Central memory CD4-positive, alpha-beta T cell (primary cell): ENCODE measurements at regions not wholly inside any gene's neighbourhood (a gene's known extent, or its start where the extent isn't known, plus 50 kb on each side); places are given as distances from the start of the nearest gene placed in this dataset.

ENCODE experiments used
- DNase-seq: peaks from one replicate; pipeline ENCODE4 v3.0.0; 2022

DNA sequence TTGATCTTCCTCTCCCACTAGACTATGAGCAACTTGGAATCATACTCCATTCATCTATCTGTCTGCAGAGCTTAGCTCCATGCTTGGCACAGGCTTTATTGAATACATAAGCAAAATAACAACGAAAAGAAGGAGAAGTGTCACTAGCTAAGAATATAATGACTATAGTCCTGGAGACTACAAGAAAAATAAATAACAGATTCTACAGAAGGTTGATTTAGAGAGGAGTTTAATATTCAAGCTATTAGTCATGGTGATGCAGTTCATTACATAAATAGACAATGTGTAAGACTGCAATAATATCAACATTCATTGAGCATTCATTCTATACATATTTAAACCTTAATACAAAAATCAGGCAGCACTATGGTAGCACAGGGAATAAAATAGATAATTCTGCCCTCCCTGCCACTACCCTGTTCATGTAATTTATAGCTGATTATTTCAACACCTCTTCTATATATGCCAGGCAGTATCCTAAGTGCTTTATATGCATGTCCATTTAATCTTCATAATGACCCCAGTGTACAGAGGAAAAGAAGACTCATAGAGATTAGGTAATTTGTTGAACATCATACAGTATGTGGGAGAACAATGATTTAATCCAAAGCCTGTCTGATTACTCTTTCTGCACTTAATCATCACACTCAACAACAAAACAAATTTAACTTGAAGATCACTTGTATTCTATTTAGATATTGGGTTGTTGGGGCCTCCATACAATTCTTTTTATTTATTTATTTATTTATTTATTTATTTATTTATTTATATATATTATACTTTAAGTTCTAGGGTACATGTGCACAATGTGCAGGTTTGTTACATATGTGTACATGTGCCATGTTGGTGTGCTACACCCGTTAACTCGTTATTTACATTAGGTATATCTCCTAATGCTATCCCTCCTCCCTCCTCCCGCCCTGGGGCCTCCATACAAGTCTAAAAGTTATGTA is 165.3 kb downstream of the RNF152 start:
- DNase-seq = no peak

DNA sequence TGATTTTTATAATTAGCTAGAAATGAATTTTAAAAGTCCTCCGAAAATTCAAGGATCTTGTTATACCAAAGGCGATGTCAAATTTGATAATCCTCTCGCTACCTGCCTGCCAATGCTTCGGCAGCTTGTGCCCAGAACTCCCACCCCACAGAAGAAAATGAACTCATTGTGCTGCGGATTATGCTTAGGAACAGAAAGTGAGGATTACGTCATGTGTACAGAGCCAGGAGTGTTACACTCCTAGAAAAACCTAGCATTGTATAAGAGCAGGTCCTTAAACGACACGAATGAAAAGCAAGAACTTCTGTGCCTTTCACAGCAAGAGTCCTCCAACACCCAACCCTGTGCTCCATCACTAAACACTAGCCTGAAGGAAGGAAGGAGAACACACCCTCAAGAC is 168.3 kb downstream of the RNF152 start:
- no peak for DNase-seq

DNA sequence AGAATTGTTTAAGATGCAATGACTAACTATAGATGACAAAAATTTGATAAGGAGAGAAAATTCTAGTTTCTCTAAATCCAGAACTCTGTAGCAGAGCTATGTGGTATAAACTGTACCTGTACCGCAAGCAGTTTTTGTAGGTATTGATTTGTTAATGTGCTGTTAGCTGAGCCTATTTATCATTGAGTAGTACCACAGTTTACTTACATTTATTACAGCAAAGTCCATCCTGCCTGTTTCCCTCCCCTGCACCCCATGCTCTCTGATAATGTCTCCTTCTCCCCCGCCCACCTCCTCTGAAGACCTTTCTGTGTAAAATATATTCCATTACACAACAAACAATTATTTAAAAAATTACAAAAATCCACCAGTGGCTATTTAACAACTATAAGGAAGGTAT is 170.6 kb downstream of the RNF152 start:
- DNase-seq = no peak

DNA sequence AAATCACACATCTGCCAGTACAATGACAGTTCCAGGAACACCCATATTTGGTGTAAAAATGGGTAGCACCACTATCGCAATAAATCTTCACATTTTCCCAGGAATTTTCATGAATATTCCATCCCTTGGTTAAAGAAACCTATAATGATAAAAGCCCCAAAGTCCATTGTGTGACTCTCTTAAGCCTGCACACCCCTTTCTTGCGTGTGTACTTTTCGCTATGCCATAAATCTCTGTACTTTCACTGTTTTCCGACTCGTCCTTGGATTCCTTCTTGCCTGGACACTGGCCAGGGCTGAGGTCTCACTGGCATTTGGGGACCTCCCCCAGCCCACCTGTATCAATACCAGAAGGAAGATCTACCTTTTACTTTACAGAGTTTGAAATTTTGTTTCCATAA is 172.3 kb downstream of the RNF152 start:
- no peak for DNase-seq

DNA sequence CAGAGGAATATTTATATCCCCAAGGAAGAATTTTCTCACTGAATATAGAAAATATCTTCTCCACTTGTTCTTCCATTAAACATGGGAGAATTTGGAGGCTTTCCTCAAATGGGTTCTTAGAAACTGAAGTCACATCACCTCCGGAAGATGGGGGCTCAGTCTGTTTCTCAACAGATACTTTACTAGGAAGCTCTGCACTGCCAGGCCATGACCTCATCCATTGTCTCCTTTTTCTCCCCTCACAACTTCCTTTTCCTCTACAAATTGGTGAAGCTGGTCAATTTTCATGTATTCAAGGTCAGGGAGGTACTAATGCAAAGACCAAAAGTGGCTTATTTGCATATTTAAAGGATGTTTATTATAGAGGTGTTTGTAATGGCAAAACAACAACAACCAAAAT is 173.1 kb downstream of the RNF152 start:
- DNase-seq = no peak

DNA sequence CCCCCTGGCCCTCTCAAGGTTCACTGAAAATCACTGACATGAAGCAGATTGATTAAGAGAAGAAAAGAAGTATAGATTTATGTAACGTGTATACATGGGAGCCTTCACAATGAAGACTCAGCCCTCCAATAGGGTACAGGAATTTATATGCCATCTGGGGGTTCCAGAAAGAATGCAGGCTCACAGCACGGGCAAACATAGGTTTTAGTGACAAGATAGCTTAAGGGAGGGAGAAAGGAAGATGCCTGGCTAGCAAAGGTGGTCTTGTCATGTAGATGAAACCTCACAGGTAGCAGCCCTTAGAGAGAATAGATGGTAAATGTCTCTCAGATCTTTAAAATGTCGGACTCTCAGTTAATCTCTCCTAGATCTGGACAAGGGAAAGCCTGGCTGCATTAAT is 173.9 kb downstream of the RNF152 start:
- no peak for DNase-seq

DNA sequence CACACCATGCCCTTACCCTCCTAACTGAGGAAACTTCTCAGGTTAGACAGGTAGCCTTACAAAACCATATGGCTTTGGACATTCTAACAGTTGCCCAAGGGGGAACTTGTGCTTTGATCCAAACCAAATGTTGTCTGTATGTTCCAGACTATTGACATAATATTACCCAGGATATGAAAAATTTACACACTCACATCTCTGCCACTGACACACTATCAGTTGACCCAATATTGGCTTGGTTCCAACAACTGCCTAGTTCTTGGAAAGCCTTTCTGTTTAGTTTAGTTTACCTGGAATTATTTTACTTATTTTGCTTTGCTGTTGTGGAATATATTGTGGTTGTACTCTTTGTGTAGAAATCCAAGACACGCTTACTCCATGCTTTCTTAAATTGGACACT is 178.4 kb downstream of the RNF152 start:
- no peak for DNase-seq

DNA sequence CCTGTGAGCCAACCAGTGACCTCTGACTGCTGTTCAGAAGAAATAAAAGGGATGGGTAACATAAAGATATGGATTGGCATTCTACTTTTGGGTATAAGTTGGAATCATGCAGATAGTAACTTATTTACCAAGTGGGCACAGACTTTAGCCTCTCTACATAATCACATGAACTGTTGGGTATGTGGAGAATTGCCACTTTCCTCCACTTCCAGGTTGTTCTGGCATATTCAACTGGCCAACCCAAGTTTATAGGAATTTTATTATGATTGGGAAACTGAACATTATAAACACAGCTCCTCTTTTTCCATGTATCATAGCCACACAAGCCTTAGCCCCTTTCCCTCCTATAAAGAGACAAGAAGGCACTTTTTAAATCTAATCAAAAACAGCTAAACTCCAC is 179.3 kb downstream of the RNF152 start:
- DNase-seq = no peak

DNA sequence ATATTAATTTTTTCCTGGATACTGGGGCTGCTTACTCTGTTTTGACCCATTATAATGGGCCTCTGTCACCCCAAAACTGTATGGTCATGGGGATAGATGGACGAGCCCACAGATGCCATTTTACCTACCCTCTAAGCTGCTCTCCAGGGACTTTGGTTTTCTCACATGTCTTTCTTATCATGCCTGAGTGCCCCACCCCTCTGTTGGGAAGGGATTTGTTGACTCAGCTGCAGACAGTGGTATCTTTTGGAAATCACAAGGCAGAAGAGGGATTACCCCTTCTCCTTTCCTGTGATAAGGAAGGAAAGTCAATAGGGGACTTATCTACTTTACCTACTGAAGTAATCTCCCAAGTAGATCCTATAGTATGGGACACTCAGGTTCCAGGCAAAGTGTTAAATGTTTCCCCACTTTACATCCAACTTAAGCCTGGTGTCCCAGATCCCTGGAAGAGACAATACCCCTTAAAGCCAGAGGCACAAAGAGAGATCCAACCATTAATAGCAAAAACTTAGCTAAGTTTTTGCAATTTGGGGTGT is 182.7 kb downstream of the RNF152 start:
- no peak for DNase-seq

DNA sequence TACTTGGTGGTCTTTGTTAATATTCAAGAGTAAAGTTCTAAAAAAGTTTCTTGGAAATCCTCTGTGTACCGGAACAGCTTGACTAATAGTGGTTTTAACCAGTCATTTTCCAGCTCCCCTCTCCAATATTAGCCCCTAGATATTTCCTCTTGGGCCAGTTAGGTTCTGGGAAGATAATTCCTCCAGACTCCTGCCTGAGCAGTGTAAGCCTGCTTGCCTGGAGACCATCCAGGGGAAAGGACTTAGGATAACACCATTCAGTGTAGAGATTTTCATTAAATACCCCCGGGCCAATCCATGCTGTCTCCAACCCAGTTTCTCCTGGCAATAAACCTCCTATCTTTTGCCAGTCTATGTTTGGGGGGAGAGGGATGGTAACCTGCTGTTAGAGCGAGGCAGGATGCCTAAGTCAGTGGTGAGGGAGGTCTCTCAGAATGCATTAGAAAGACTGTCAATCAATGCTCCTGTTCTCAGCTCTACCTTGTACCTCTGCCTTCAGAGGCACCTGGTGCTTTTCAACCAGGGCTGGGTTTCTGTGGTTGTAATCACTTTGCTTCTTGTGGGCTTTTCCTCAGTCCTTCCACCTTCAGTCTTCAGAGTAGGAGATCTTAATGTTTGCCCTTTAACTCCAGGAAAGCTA is 186.4 kb downstream of the RNF152 start:
- DNase-seq = no peak

DNA sequence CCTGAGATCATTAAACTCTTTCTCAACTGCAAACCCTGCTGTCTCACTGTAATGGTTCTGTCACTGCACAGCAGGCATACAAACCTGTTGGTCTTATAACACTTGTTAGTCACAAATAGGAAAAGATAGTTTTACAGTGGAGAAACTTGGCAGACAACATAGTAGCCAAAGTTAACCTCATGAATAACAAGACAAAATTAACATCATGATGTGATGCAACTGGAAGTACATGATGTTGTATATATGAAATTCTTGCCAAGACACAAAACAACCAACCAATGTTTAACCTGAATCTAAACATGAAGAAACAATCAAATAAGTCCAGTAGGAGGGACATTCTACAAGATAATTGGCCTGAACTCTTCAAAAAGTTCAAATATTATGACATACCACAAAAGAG is 189.3 kb downstream of the RNF152 start:
- DNase-seq = no peak

DNA sequence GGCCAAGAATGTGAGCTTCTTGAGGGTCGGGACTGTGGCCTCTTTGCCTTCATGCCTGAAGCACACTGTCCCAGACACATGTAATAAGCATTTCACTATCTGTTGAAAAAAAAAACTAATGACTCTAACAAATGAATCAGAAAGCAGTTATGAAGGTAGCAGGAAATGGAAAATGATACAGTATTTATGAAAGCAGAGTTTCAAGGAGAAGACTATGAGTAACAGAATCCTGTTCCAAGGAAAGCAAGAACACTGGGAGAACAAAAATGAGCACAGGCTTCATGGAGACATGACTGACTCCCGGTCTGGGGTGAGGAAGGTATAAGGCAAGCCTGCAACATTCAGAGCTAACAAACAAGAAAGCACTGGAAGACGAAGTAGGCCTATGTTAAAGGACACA is 190.8 kb downstream of the RNF152 start:
- DNase-seq = no peak

DNA sequence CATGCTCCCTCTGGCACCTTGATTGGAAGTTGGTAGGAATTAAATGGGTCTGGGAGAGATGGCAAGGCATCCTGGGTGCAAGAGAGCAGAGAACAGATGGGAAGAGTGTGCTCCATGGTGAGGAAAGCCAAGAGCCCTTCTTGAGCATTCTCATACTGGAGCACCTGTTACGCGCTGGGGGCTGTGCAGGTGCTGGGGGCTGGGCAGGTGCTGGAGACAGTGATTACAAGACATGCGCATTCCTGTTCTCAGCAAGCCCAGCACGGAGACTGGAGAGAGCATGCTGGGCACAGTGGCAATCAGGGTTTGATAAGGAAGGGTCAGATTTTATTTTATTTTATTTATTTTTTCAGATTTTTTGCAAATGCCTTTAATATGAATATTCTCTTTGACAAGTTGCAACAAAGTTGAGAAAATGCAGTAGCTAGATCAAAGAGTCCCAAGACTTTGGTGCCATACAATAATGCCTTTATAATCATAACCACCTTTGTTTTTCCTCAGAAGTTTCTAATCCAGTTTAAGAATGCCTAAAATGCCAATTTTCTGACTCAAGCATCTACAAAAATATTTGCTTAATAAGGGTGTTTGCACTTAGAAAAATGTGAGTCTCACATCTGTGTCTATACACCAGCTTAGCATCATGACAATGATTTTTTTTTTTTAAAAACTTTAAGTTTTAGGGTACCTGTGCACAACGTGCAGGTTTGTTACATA is 193.3 kb downstream of the RNF152 start:
- no peak for DNase-seq

DNA sequence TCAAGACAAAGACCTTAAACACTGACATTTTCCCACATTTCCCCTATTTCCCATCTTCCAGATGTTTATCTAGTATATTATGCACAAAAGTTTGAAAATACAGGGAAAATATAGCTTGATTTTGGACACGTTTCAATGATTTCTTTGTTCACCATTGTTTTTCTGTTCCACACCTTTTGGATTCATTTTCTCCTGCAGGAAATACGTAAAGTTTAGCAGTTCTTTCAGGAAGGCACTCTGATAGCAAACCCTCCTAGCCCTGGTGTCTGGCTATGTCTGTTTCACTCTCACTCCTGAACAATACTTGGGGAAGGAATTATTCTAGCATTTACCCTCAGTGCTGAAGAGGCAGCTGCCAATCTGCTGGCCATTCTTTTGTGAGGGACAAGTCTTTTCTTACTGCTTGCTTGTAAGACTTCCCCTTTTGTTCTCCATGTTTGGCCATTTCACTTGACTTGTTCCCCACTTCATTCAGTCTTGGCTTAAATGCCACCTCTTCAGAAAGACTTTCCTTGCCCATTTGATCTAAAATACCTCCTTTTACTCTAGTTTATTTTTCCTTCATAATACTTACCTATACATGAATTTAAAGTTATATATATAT is 195.4 kb downstream of the RNF152 start:
- no peak for DNase-seq

DNA sequence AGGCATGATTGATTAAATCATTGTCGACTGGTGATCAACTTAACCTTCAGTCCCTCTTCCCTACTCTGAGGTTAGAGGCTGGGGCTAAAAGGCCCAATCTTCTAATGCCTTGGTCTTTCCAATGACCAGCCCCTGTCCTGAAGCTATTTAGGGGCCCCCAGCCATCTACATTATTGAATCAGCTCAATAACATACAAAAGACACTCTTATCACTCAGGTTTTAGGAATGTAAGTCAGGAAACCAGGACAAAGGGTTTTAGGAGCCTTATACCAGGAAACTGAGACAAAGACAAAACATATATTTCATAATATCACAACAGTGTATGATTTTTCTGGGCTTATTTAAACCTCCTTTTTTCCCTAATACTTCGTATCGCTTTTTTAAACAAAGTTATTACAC is 198.6 kb downstream of the RNF152 start:
- DNase-seq = no peak

DNA sequence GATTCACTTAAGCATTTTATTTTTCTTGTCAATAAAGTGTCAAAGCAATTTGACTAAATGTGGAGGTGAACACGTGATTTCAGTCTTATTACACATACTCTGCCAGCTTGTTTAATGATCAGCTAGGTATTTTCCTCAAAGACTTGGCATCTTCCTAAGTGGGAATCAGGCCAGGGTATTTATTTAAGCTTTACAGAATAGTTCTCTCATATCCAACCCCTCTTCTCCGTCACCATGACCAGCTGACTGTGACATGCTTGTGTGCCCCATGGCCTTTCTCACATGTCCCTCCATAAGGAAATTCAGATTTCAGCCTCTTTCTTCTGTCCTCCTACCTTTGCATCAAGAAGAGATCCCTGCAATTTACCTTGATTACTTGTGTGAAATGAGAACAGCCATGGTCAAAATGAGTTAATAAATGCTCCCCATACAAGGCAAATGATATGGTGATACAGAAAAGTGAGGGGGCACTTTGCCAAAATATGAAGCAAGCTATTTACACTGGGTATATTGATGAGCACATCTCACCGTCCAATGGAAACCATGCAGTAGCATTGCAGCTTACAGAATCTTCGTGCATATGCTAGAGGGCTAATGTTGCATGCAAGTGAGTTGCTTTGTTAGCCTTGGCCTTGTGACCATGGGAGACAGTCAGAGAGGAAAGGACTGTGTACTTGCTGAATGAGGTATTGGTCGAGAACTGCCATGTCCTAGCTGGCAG is 202.2 kb downstream of the RNF152 start:
- no peak for DNase-seq

DNA sequence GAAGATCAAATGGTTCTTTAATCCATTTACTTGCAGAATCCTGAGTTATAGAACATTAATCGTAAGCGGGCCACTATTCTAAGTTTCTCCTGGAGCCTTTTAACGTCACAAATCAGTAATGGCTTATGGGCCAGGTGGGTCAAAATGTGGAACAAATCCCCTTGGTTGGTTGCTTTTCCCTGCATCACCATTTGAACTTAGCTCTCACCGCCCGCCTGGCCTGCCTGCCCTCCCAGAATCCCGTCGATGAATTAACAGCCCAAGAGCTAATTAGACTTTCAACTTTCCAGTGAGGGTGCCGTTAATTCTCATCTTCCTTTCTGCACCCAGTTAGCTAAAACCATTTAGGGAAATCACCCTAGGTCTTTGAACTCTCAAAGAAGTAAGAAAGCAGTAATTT is 205.5 kb downstream of the RNF152 start:
- no peak for DNase-seq

DNA sequence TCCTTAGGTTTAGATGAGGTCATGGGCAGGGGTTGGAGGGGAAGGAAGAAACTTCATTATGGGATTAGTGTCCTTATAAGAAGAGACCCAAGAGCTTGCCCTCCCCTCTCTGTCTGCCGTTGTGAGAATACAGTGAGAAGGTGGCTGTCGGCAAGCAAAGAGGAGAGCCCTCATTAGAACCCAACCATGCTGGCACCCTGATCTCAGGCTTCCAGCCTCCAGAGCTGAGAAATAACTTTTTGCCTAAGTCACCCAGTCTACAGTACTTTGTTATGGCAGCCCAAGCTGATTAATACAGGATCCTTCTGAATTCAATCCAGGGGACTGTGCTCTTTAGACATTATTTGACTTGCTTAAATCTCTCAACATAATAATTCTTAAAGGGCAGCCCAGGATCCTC is 209.0 kb downstream of the RNF152 start:
- no peak for DNase-seq

DNA sequence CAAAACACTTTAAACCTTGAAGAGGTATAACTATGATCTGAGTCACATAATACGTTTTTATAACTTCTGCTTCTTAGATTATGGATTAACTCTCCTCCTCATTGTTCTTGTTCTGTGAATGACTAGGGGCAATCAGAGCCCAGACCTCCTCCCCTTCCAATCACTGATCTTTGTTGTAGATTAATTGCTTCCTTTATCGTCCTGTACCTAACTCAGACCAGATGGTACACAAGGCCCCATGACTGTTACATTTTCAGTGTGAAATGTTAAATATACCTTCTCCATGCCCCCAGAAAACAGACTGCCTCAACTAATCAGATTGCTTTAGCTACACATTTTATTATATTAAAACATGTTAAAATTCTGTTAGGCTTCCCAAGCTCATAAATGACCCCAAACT is 211.7 kb downstream of the RNF152 start:
- no peak for DNase-seq

DNA sequence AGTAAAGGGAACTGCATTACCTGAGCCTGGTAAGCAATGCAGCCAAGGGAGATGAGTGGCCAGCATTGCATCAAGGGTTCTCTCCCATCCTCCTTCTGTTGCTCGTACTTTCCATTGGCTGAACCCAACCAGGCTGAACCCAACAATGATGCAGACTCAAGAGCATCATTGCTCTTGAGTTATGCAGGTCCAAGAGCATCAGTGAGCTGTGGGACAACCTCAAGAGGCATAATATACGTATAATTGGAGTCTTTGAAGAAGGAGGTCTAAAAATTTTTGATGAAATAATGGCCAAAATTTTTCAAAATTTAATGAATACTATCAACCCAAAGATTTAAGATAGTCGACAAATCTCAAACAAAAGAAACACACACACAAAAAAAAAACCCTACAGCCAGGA is 213.0 kb downstream of the RNF152 start:
- no peak for DNase-seq

DNA sequence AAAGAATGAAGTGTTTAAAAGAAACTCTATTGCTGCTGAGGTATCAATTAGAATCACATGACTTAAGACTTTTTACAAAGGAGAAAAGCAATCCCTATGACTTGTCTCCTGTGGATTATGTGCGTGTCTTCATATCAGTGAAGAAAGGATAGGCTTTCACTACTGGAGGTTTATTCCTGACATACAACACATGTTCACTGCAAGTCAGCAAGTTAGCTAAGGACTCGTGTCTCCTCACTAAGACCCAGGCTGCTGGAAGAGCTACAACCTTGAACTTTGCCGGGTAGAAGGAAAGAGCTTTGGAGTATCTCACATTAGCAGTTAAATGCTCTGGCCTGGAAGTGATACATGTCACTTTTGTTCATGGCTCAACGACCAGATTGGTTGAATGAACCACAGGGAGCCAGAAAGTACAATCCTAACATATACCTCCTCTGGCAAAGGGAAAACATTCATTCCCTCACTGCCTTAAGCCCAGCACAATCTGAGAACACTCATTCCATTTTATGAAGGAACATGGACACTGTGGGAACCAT is 215.3 kb downstream of the RNF152 start:
- no peak for DNase-seq

DNA sequence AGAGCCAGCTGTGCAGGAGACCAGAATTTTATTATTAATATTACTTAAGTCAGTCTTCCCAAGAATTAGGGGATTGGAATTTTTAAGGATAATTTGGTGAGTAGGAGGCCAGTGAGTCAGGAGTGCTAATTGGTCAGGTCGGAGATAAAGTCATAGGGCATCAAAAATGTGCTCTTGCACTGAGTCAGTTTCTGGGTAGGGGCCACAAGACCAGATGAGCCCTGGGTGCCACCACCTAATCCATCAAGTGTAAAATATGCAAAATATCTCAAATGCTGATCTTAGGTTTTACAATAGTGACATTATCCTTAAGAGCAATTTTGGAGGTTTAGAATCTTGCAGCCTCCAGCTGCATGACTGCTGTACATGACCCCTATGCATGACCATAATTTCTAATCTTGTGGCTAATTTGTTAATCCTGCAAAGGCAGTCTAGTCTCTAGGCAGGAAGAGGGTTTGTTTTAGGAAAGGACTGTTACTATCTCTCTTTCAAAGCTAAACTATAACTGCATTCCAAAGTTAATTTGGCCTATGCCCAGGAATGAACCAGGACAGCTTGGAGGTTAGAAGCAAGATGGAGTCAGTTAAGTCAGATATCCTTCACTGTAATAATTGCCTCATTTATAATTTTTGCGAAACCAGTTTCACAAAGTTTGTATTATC is 215.9 kb downstream of the RNF152 start:
- DNase-seq = no peak
